SK-N-SH treated with all-trans-retinoic acid at 6 μM for 48 hours (cell line): ENCODE measurements at regions not wholly inside any gene's neighbourhood (a gene's known extent, or its start where the extent isn't known, plus 50 kb on each side); places are given as distances from the start of the nearest gene placed in this dataset.

Experiments used
- ATAC-seq: fragments of 200-7000 bp; cut with Tn5 transposase; 3 replicates; pipeline ENCODE4 v1.9.1; 2020; ENCODE audit warnings: mild to moderate bottlenecking, moderate library complexity
- ARNTL ChIP-seq: fragments of 450-650 bp; formaldehyde crosslinking; IDR thresholded peaks from 2 replicates; pipeline ENCODE4 v1.5.0; 2020; ENCODE audit warnings: low read depth, mild to moderate bottlenecking, moderate library complexity, borderline replicate concordance
- BACH2 ChIP-seq: fragments of 250-450 bp; sonication (Bioruptor Pico); IDR thresholded peaks from 2 replicates; pipeline ENCODE4 v1.9.0; 2021; ENCODE audit warnings: mild to moderate bottlenecking, borderline replicate concordance
- CREB5 ChIP-seq: fragments of 250-450 bp; sonication (Bioruptor Pico); IDR thresholded peaks from 2 replicates; pipeline ENCODE4 v1.5.1; 2020; ENCODE audit warnings: low read depth, mild to moderate bottlenecking, moderate library complexity
- CSDC2 ChIP-seq: fragments of 250-450 bp; sonication (Bioruptor Pico); IDR thresholded peaks from 2 replicates; pipeline ENCODE4 v1.5.0; 2020; ENCODE audit warnings: mild to moderate bottlenecking, moderate library complexity
- CSRNP3 ChIP-seq: fragments of 250-450 bp; sonication (Bioruptor Pico); IDR thresholded peaks from 2 replicates; pipeline ENCODE4 v1.5.1; 2021; ENCODE audit warnings: mild to moderate bottlenecking, moderate library complexity
- ESRRG ChIP-seq: fragments of 250-450 bp; sonication (Bioruptor Pico); IDR thresholded peaks from 2 replicates; pipeline ENCODE4 v1.6.1; 2021; ENCODE audit warnings: mild to moderate bottlenecking
- ISL1 ChIP-seq: fragments of 250-450 bp; sonication (Bioruptor Pico); IDR thresholded peaks from 2 replicates; pipeline ENCODE4 v2.1.2; 2022; ENCODE audit warnings: mild to moderate bottlenecking, moderate library complexity
- OSR1 ChIP-seq: fragments of 250-450 bp; sonication (Bioruptor Pico); IDR thresholded peaks from 2 replicates; pipeline ENCODE4 v1.8.0; 2022; ENCODE audit warnings: moderate library complexity, mild to moderate bottlenecking, inconsistent platforms
- RARB ChIP-seq: fragments of 250-450 bp; sonication (Bioruptor Pico); IDR thresholded peaks from 2 replicates; pipeline ENCODE4 v1.8.0; 2021; ENCODE audit warnings: mild to moderate bottlenecking, moderate library complexity
- SNAI2 ChIP-seq: fragments of 250-450 bp; sonication (Bioruptor Pico); IDR thresholded peaks from 2 replicates; pipeline ENCODE4 v1.5.0; 2020; ENCODE audit warnings: mild to moderate bottlenecking, moderate library complexity
- TCF4 ChIP-seq: fragments of 250-450 bp; sonication (Bioruptor Pico); IDR thresholded peaks from 2 replicates; pipeline ENCODE4 v1.8.0; 2021; ENCODE audit warnings: mild to moderate bottlenecking, moderate library complexity, borderline replicate concordance
- TOX ChIP-seq: fragments of 250-450 bp; sonication (Bioruptor Pico); IDR thresholded peaks from 2 replicates; pipeline ENCODE4 v1.8.0; 2021; ENCODE audit warnings: mild to moderate bottlenecking, moderate library complexity, borderline replicate concordance
- ZC3H10 ChIP-seq: fragments of 250-450 bp; sonication (Bioruptor Pico); IDR thresholded peaks from 2 replicates; pipeline ENCODE4 v1.5.1; 2021; ENCODE audit warnings: mild to moderate bottlenecking, moderate library complexity
- ZFP3 ChIP-seq: fragments of 250-450 bp; sonication (Bioruptor Pico); IDR thresholded peaks from 2 replicates; pipeline ENCODE4 v1.5.0; 2020; ENCODE audit warnings: mild to moderate bottlenecking, moderate library complexity
- ZFP30 ChIP-seq: fragments of 450-650 bp; formaldehyde crosslinking; IDR thresholded peaks from 2 replicates; pipeline ENCODE4 v1.5.0; 2022; ENCODE audit warnings: mild to moderate bottlenecking, moderate library complexity
- ZNF70 ChIP-seq: fragments of 450-650 bp; formaldehyde crosslinking; IDR thresholded peaks from 2 replicates; pipeline ENCODE4 v1.5.0; 2020; ENCODE audit warnings: mild to moderate bottlenecking, moderate library complexity
- ZNF8 ChIP-seq: fragments of 450-650 bp; formaldehyde crosslinking; IDR thresholded peaks from 2 replicates; pipeline ENCODE4 v1.5.0; 2020; ENCODE audit warnings: mild to moderate bottlenecking, moderate library complexity
- TF ChIP-seq, protein P1 (sequence below): fragments of 250-450 bp; sonication (Bioruptor Pico); IDR thresholded peaks from 2 replicates; pipeline ENCODE4 v1.8.0; 2021; ENCODE audit warnings: low read depth, mild to moderate bottlenecking, moderate library complexity, borderline replicate concordance
- TF ChIP-seq, protein P2 (sequence below): fragments of 250-450 bp; sonication (Bioruptor Pico); IDR thresholded peaks from 2 replicates; pipeline ENCODE4 v1.5.0; 2020; ENCODE audit warnings: mild to moderate bottlenecking, moderate library complexity

DNA sequence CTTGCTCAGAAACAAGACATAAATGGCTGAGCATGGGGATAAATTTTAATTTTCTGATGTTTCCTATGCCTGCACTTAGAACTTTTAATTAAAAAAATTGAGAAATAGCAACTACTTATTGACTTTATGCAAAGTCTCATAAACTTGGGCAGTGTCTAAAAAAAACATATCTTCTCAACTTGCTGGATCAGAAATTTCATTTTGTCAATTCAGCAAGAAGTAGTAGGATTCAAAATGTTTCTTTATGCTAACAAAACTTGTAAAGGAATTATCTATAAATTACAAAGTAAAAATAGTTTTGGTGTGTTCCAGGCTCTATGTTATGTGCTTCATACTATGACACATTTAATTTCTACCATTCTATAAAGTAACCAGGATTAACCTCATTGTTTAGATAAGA, 562.2 kb upstream of the IMPG1 start (continued):
- TF ChIP-seq, protein P1, sequence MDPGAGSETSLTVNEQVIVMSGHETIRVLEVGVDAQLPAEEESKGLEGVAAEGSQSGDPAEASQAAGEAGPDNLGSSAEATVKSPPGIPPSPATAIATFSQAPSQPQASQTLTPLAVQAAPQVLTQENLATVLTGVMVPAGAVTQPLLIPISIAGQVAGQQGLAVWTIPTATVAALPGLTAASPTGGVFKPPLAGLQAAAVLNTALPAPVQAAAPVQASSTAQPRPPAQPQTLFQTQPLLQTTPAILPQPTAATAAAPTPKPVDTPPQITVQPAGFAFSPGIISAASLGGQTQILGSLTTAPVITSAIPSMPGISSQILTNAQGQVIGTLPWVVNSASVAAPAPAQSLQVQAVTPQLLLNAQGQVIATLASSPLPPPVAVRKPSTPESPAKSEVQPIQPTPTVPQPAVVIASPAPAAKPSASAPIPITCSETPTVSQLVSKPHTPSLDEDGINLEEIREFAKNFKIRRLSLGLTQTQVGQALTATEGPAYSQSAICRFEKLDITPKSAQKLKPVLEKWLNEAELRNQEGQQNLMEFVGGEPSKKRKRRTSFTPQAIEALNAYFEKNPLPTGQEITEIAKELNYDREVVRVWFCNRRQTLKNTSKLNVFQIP (CRISPR knock-in tag), result no peak
- no peak for TF ChIP-seq SNAI2
- TF ChIP-seq ZC3H10 (CRISPR knock-in tag), result no peak
- TF ChIP-seq ESRRG (CRISPR knock-in tag), result no peak

DNA sequence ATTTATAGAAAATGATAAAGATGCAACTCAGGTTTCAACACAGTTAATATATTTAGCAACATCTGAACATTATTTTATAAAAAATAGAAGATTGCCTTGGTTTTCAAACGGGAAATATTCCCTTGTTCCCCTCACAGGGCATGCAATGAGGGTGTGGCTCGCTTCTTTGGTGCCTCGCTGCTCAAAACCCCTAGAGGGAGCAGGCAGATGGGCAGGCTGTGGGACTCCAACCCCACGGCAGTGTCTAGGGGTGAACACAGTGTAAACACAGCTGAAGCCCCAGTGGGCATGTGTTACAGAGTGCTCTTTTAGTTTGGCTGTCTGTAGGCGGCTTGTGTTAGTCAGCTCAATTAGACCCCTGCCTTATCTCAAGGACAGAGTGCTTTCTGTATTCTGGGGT, 560.8 kb upstream of the IMPG1 start:
- ATAC-seq, result peak; percentile 67
- TF ChIP-seq ZFP3 (CRISPR knock-in tag) (no peak), ISL1 (CRISPR knock-in tag) (no peak), CSRNP3 (CRISPR knock-in tag) (no peak), ARNTL (CRISPR knock-in tag) (no peak), OSR1 (no peak), ZFP30 (CRISPR knock-in tag) (no peak), BACH2 (CRISPR knock-in tag) (no peak), CREB5 (CRISPR knock-in tag) (no peak), CSDC2 (CRISPR knock-in tag) (no peak), ESRRG (CRISPR knock-in tag) (no peak)

GRCh38 chr6:76631622-76632021, 559.2 kb upstream of the IMPG1 start:
- no peak for TF ChIP-seq ESRRG (CRISPR knock-in tag)
- TF ChIP-seq RARB (CRISPR knock-in tag), result no peak
- TF ChIP-seq ZFP30 (CRISPR knock-in tag), result no peak
- no peak for TF ChIP-seq ZC3H10 (CRISPR knock-in tag)
- no peak for TF ChIP-seq TCF4 (CRISPR knock-in tag)
- no peak for TF ChIP-seq CSRNP3 (CRISPR knock-in tag)
- TF ChIP-seq ARNTL (CRISPR knock-in tag), result no peak
- TF ChIP-seq ZNF8 (CRISPR knock-in tag), result no peak
- no peak for TF ChIP-seq SNAI2
- TF ChIP-seq OSR1, result no peak
- TF ChIP-seq, protein P2, sequence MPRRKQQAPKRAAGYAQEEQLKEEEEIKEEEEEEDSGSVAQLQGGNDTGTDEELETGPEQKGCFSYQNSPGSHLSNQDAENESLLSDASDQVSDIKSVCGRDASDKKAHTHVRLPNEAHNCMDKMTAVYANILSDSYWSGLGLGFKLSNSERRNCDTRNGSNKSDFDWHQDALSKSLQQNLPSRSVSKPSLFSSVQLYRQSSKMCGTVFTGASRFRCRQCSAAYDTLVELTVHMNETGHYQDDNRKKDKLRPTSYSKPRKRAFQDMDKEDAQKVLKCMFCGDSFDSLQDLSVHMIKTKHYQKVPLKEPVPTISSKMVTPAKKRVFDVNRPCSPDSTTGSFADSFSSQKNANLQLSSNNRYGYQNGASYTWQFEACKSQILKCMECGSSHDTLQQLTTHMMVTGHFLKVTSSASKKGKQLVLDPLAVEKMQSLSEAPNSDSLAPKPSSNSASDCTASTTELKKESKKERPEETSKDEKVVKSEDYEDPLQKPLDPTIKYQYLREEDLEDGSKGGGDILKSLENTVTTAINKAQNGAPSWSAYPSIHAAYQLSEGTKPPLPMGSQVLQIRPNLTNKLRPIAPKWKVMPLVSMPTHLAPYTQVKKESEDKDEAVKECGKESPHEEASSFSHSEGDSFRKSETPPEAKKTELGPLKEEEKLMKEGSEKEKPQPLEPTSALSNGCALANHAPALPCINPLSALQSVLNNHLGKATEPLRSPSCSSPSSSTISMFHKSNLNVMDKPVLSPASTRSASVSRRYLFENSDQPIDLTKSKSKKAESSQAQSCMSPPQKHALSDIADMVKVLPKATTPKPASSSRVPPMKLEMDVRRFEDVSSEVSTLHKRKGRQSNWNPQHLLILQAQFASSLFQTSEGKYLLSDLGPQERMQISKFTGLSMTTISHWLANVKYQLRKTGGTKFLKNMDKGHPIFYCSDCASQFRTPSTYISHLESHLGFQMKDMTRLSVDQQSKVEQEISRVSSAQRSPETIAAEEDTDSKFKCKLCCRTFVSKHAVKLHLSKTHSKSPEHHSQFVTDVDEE (CRISPR knock-in tag), result no peak
- no peak for TF ChIP-seq ZFP3 (CRISPR knock-in tag)
- no peak for TF ChIP-seq ZNF70
- TF ChIP-seq CREB5 (CRISPR knock-in tag), result no peak
- TF ChIP-seq BACH2 (CRISPR knock-in tag), result no peak
- TF ChIP-seq, protein P1 (CRISPR knock-in tag), result no peak
- TF ChIP-seq TOX (CRISPR knock-in tag), result no peak
- no peak for ATAC-seq
